Liver (tissue), 8 donors: ENCODE measurements at regions not wholly inside any gene's neighbourhood (a gene's known extent, or its start where the extent isn't known, plus 50 kb on each side); places are given as distances from the start of the nearest gene placed in this dataset.

Experiments used
- DNase-seq: peaks from one replicate; pipeline ENCODE4 v3.0.0-alpha.2; 2017; ENCODE audit warnings: low spot score
- H3K27ac ChIP-seq, 2 donors: one replicate each; pipeline ENCODE4 v1.7.0; 2013; ENCODE audit warnings: inconsistent platforms in 2 of 2, low read length in 2 of 2, control low read depth in 1 of 2, low read depth in 1 of 2, mild to moderate bottlenecking in 1 of 2
- H3K27me3 ChIP-seq, 4 donors: one replicate each; pipeline versions ENCODE4 v1.6.1 to v1.7.0; 2013; ENCODE audit warnings: low read length in 3 of 4, inconsistent platforms in 1 of 4, mild to moderate bottlenecking in 1 of 4, moderate library complexity in 1 of 4; ENCODE audit not compliant: control insufficient read depth in 4 of 4, insufficient read depth in 4 of 4
- H3K36me3 ChIP-seq, 4 donors: one replicate each; pipeline versions ENCODE4 v1.6.1 to v1.7.0; 2013; ENCODE audit warnings: low read length in 3 of 4, mild to moderate bottlenecking in 3 of 4, low read depth in 1 of 4, moderate library complexity in 1 of 4; ENCODE audit not compliant: control insufficient read depth in 4 of 4, insufficient read depth in 3 of 4
- H3K4me1 ChIP-seq, 4 donors: one replicate each; pipeline versions ENCODE4 v1.6.1 to v1.7.0; 2013; ENCODE audit warnings: low read length in 3 of 4, mild to moderate bottlenecking in 3 of 4, moderate library complexity in 1 of 4; ENCODE audit not compliant: control insufficient read depth in 4 of 4, insufficient read depth in 4 of 4
- H3K4me3 ChIP-seq, 3 donors: one replicate each; pipeline versions ENCODE4 v1.6.1 to v1.7.0; 2013; ENCODE audit warnings: low read length in 3 of 3, control low read depth in 1 of 3, low read depth in 1 of 3, mild to moderate bottlenecking in 1 of 3
- H3K9ac ChIP-seq, 2 donors: one replicate each; pipeline ENCODE4 v1.7.0; 2013; ENCODE audit warnings: low read length in 2 of 2, mild to moderate bottlenecking in 2 of 2, moderate library complexity in 2 of 2, control low read depth in 1 of 2, low read depth in 1 of 2
- H3K9me3 ChIP-seq, 4 donors: one replicate each; pipeline versions ENCODE4 v1.6.1 to v1.7.0; 2013; ENCODE audit warnings: low read length in 3 of 4; ENCODE audit not compliant: control insufficient read depth in 4 of 4
- CTCF ChIP-seq: fragments of 150-350 bp; IDR thresholded peaks from 2 replicates; pipeline ENCODE4 v1.5.1; 2017; ENCODE audit warnings: improper control_type of control experiment, low read depth, low read length; ENCODE audit not compliant: missing input control
- EGR1 ChIP-seq, 2 donors: IDR thresholded peaks; 2 replicates each; pipeline ENCODE4 v1.6.1; 2016 to 2018; ENCODE audit warnings: antibody characterized with exemption in 2 of 2, low read depth in 2 of 2
- FOXA1 ChIP-seq: IDR thresholded peaks from 2 replicates; pipeline ENCODE4 v1.6.1; 2016; ENCODE audit warnings: antibody characterized with exemption
- FOXA2 ChIP-seq: IDR thresholded peaks from 2 replicates; pipeline ENCODE4 v1.6.1; 2016; ENCODE audit warnings: antibody characterized with exemption
- GABPA ChIP-seq, 2 donors: IDR thresholded peaks in 1 of 2; conservative IDR thresholded peaks in 1 of 2; 2 replicates each; pipeline ENCODE4 v1.6.1; 2016; ENCODE audit warnings: antibody characterized with exemption in 2 of 2, mild to moderate bottlenecking in 1 of 2, moderate library complexity in 1 of 2
- HNF4G ChIP-seq: IDR thresholded peaks from 2 replicates; pipeline ENCODE4 v1.6.1; 2016; ENCODE audit warnings: antibody characterized with exemption
- JUND ChIP-seq, 2 donors: IDR thresholded peaks; 2 replicates each; pipeline ENCODE4 v1.6.1; 2016; ENCODE audit warnings: antibody characterized with exemption in 2 of 2
- RAD21 ChIP-seq, 2 donors: IDR thresholded peaks; 2 replicates each; pipeline ENCODE4 v1.6.1; 2016; ENCODE audit warnings: antibody characterized with exemption in 2 of 2, mild to moderate bottlenecking in 2 of 2
- REST ChIP-seq: IDR thresholded peaks from 2 replicates; pipeline ENCODE4 v1.6.1; 2016; ENCODE audit warnings: antibody characterized with exemption, mild to moderate bottlenecking
- SP1 ChIP-seq: IDR thresholded peaks from 2 replicates; pipeline ENCODE4 v1.6.1; 2018; ENCODE audit warnings: antibody characterized with exemption, mild to moderate bottlenecking
- TAF1 ChIP-seq: conservative IDR thresholded peaks from 2 replicates; pipeline ENCODE4 v1.6.1; 2016; ENCODE audit warnings: antibody characterized with exemption, mild to moderate bottlenecking
- YY1 ChIP-seq: IDR thresholded peaks from 2 replicates; pipeline ENCODE4 v1.6.1; 2016; ENCODE audit warnings: antibody characterized with exemption, mild to moderate bottlenecking
- ZBTB33 ChIP-seq: IDR thresholded peaks from 2 replicates; pipeline ENCODE4 v1.6.1; 2016; ENCODE audit warnings: antibody characterized with exemption
- WGBS: extraction: QIAGEN DNeasy Blood & Tissue Kit; methylation state at CpG from one replicate; pipeline ENCODE4 v1.1.7; 2013; 5-methylcytosine and 5-hydroxymethylcytosine counted together
- donor health status: healthy.
- donor health status: healthy.
- donor health status: healthy.
- donor health status: healthy.
- donor health status: healthy.

GRCh38 chr6:140992678-140993077 lies 1140.0 kb upstream of the GJE1 start:
- DNase-seq: no peak
- no peak for TF ChIP-seq SP1
- no peak for TF ChIP-seq TAF1
- 74% methylated on average over 1 of the region's 1 CpG for WGBS
- Histone ChIP-seq H3K36me3 (no peaks in the 10 kb centered on the region), H3K27ac (no peak overlapping the region), H3K4me3 (no peak overlapping the region), H3K4me1 (no peaks in the 10 kb centered on the region), H3K9ac (no peak overlapping the region), H3K27me3 (no peaks in the 10 kb centered on the region), H3K9me3 (no peaks in the 10 kb centered on the region)

GRCh38 chr6:140988780-140989179 lies 1143.9 kb upstream of the GJE1 start:
- H3K27me3 ChIP-seq: no peaks in the 10 kb centered on the region
- TF ChIP-seq FOXA1 (no peak), FOXA2 (no peak), REST (no peak), HNF4G (no peak), JUND (IDR thresholded peaks at IDR 0.05) (no peak), ZBTB33 (no peak), EGR1 (IDR thresholded peaks at IDR 0.05; ENCODE audit: low read depth in 2 of 2) (no peak), CTCF (no peak), SP1 (no peak)
- H3K27ac ChIP-seq: no peak overlapping the region
- H3K36me3 ChIP-seq: no peaks in the 10 kb centered on the region
- DNase-seq: no peak
- H3K9me3 ChIP-seq: no peaks in the 10 kb centered on the region
- no peak overlapping the region for H3K4me3 ChIP-seq
- no peak overlapping the region for H3K9ac ChIP-seq
- no peaks in the 10 kb centered on the region for H3K4me1 ChIP-seq

- Histone ChIP-seq H3K4me3 (no peak overlapping the region), H3K9me3 (no peaks in the 10 kb centered on the region), H3K27me3 (no peaks in the 10 kb centered on the region), H3K4me1 (no peaks in the 10 kb centered on the region), H3K9ac (no peak overlapping the region), H3K27ac (no peak overlapping the region), H3K36me3 (no peaks in the 10 kb centered on the region)
- no peak for DNase-seq
- WGBS: 70% methylated on average over 2 of the region's 2 CpGs
- TF ChIP-seq FOXA2 (no peak), SP1 (no peak), HNF4G (no peak), JUND (IDR thresholded peaks at IDR 0.05) (no peak), ZBTB33 (no peak), TAF1 (no peak), CTCF (no peak), GABPA (IDR thresholded peaks at IDR 0.05 in 1 of 2, conservative IDR thresholded peaks at IDR 0.05 in 1 of 2) (no peak), YY1 (no peak), RAD21 (IDR thresholded peaks at IDR 0.05) (no peak)
Observed at GRCh38 chr6:140987364-140988155, 1145.2 kb upstream of the GJE1 start.
